ENCODE measurements at regions not wholly inside any gene's neighbourhood (a gene's known extent, or its start where the extent isn't known, plus 50 kb on each side); places are given as distances from the start of the nearest gene placed in this dataset.

GRCh38 chr17:15168379-15168778 is 96.7 kb downstream of the PMP22 start:
- Histone ChIP-seq H3K4me1 (ENCODE audit: control insufficient read depth, insufficient read depth, low read length) (no peaks in the 10 kb centered on the region), H3K27ac (ENCODE audit: low read length) (no peak overlapping the region), H3K4me3 (ENCODE audit: low read length) (no peak overlapping the region), H3K36me3 (ENCODE audit: control insufficient read depth, insufficient read depth, low read length) (no peaks in the 10 kb centered on the region), H3K27me3 (ENCODE audit: control insufficient read depth, insufficient read depth, low read length) (no peaks in the 10 kb centered on the region), H3K9me3 (ENCODE audit: control insufficient read depth, insufficient read depth, low read length) (no peaks in the 10 kb centered on the region)
- Mint-ChIP-seq H3K9me3 (no peaks in the 10 kb centered on the region), H3K36me3 (no peaks in the 10 kb centered on the region), H3K27ac (no peak overlapping the region), H3K27me3 (ENCODE audit: low read depth in 2 of 2) (peaks cover 6 to 16% of the 10 kb centered on the region in 2 donors), H3K4me1 (no peaks in the 10 kb centered on the region), H3K4me3 (no peak overlapping the region)
- no peak for TF ChIP-seq CTCF (IDR thresholded peaks at IDR 0.05)
- intact Hi-C loops (cut with micrococcal nuclease) = no loop called here
- no peak for ATAC-seq
- 97% methylated on average over 4 of the region's 4 CpGs for WGBS (ENCODE audit: insufficient coverage)
- DNase-seq = no peak

GRCh38 chr17:15161395-15161794 is 103.7 kb downstream of the PMP22 start:
- Histone ChIP-seq H3K27ac (ENCODE audit: low read length) (no peak overlapping the region), H3K4me3 (ENCODE audit: low read length) (no peak overlapping the region), H3K9me3 (ENCODE audit: control insufficient read depth, insufficient read depth, low read length) (no peaks in the 10 kb centered on the region), H3K36me3 (ENCODE audit: control insufficient read depth, insufficient read depth, low read length) (no peaks in the 10 kb centered on the region), H3K27me3 (ENCODE audit: control insufficient read depth, insufficient read depth, low read length) (no peaks in the 10 kb centered on the region), H3K4me1 (ENCODE audit: control insufficient read depth, insufficient read depth, low read length) (no peaks in the 10 kb centered on the region)
- 95% methylated on average over 7 of the region's 7 CpGs for WGBS (ENCODE audit: insufficient coverage)
- TF ChIP-seq CTCF (IDR thresholded peaks at IDR 0.05) = no peak
- Mint-ChIP-seq H3K27me3 (ENCODE audit: low read depth in 2 of 2) (peaks cover 19 to 22% of the 10 kb centered on the region in 2 donors), H3K9me3 (no peaks in the 10 kb centered on the region), H3K27ac (no peak overlapping the region), H3K4me3 (no peak overlapping the region), H3K4me1 (no peaks in the 10 kb centered on the region), H3K36me3 (no peaks in the 10 kb centered on the region)
- DNase-seq = no peak
- ATAC-seq = no peak
- intact Hi-C loops (cut with micrococcal nuclease) = no loop called here

- intact Hi-C loops (cut with micrococcal nuclease) = no loop called here
Observed at GRCh38 chr17:15157051-15157450, 108.1 kb downstream of the PMP22 start.

More at GRCh38 chr17:15157051-15157450, 108.1 kb downstream of the PMP22 start:
- Histone ChIP-seq H3K4me1 (ENCODE audit: control insufficient read depth, insufficient read depth, low read length) (no peaks in the 10 kb centered on the region), H3K27me3 (ENCODE audit: control insufficient read depth, insufficient read depth, low read length) (no peaks in the 10 kb centered on the region), H3K4me3 (ENCODE audit: low read length) (no peak overlapping the region), H3K27ac (ENCODE audit: low read length) (no peak overlapping the region), H3K9me3 (ENCODE audit: control insufficient read depth, insufficient read depth, low read length) (no peaks in the 10 kb centered on the region), H3K36me3 (ENCODE audit: control insufficient read depth, insufficient read depth, low read length) (no peaks in the 10 kb centered on the region)
- H3K9me3 Mint-ChIP-seq = no peaks in the 10 kb centered on the region
- H3K4me1 Mint-ChIP-seq = no peaks in the 10 kb centered on the region
- H3K27ac Mint-ChIP-seq = no peak overlapping the region
- no peak for ATAC-seq
- H3K36me3 Mint-ChIP-seq = no peaks in the 10 kb centered on the region
- no peak for DNase-seq
- no peak overlapping the region for H3K4me3 Mint-ChIP-seq
- peaks cover 20 to 33% of the 10 kb centered on the region in 2 donors for H3K27me3 Mint-ChIP-seq (ENCODE audit: low read depth in 2 of 2)
- TF ChIP-seq CTCF (IDR thresholded peaks at IDR 0.05) = no peak
- WGBS (ENCODE audit: insufficient coverage) = 5% methylated on average over 5 of the region's 5 CpGs

Measured in natural killer cell (primary cell).